GM23338 (cell line): ENCODE measurements at regions not wholly inside any gene's neighbourhood (a gene's known extent, or its start where the extent isn't known, plus 50 kb on each side); places are given as distances from the start of the nearest gene placed in this dataset.

Source experiments
- ATAC-seq: fragments of 200-7000 bp; cut with Tn5 transposase; 3 replicates; pipeline ENCODE4 v1.9.1; 2020
- DNase-seq: peaks from one replicate; pipeline ENCODE4 v3.0.0-alpha.2; 2015; ENCODE audit warnings: low spot score
- H2AFZ ChIP-seq: fragments of 200-600 bp; sonication (generic); 2 replicates; pipeline ENCODE4 v1.8.0; 2016; ENCODE audit warnings: antibody characterized with exemption, mild to moderate bottlenecking, moderate library complexity
- H3F3A ChIP-seq: fragments of 200-600 bp; sonication (generic); replicated peaks from 2 replicates; pipeline ENCODE4 v1.8.0; 2017; ENCODE audit warnings: antibody characterized with exemption, mixed run types, low read depth
- H3K27ac ChIP-seq: fragments of 200-600 bp; sonication (generic); 2 replicates; pipeline ENCODE4 v1.6.1; 2016; ENCODE audit warnings: low read depth
- H3K27me3 ChIP-seq: fragments of 200-600 bp; sonication (generic); 2 replicates; pipeline ENCODE4 v1.8.0; 2016; ENCODE audit warnings: mild to moderate bottlenecking, mixed run types, moderate library complexity; ENCODE audit not compliant: insufficient read depth
- H3K36me3 ChIP-seq: fragments of 200-600 bp; sonication (generic); 2 replicates; pipeline ENCODE4 v1.8.0; 2016; ENCODE audit warnings: mild to moderate bottlenecking; ENCODE audit not compliant: insufficient read depth
- H3K4me1 ChIP-seq: fragments of 200-600 bp; sonication (generic); 2 replicates; pipeline ENCODE4 v1.8.0; 2016; ENCODE audit warnings: mild to moderate bottlenecking, moderate library complexity; ENCODE audit not compliant: insufficient read depth
- H3K4me2 ChIP-seq: fragments of 200-600 bp; sonication (generic); 2 replicates; pipeline ENCODE4 v1.7.1; 2017; ENCODE audit warnings: mixed run types
- H3K4me3 ChIP-seq: fragments of 200-600 bp; sonication (generic); 2 replicates; pipeline ENCODE4 v1.6.1; 2016; ENCODE audit warnings: mixed run types
- H3K79me2 ChIP-seq: fragments of 200-600 bp; sonication (generic); replicated peaks from 2 replicates; pipeline ENCODE4 v1.8.0; 2017; ENCODE audit warnings: mild to moderate bottlenecking; ENCODE audit not compliant: insufficient read depth
- H3K9me2 ChIP-seq: fragments of 200-600 bp; sonication (generic); 2 replicates; pipeline ENCODE4 v1.8.0; 2017; ENCODE audit not compliant: insufficient read depth
- H4K20me1 ChIP-seq: fragments of 200-600 bp; sonication (generic); replicated peaks from 2 replicates; pipeline ENCODE4 v1.8.0; 2017; ENCODE audit warnings: mild to moderate bottlenecking; ENCODE audit not compliant: insufficient read depth
- H3K27ac Mint-ChIP-seq: 2 replicates; pipeline ENCODE4 v1.8.0; 2020; ENCODE audit warnings: inconsistent platforms, mild to moderate bottlenecking, moderate library complexity, mixed read lengths
- H3K27me3 Mint-ChIP-seq: 3 replicates; pipeline ENCODE4 v1.8.0; 2022; ENCODE audit warnings: low read depth, mild to moderate bottlenecking, moderate library complexity, mixed read lengths, inconsistent platforms; ENCODE audit not compliant: insufficient read depth, poor library complexity
- H3K36me3 Mint-ChIP-seq: 3 replicates; pipeline ENCODE4 v1.8.0; 2021; ENCODE audit warnings: low read depth, mild to moderate bottlenecking, inconsistent platforms, moderate library complexity, mixed read lengths
- H3K4me1 Mint-ChIP-seq: 3 replicates; pipeline ENCODE4 v1.8.0; 2020; ENCODE audit warnings: mild to moderate bottlenecking, inconsistent platforms, mixed read lengths
- H3K4me3 Mint-ChIP-seq: 3 replicates; pipeline ENCODE4 v1.8.0; 2021; ENCODE audit warnings: moderate library complexity, mild to moderate bottlenecking, inconsistent platforms, mixed read lengths
- H3K9me3 Mint-ChIP-seq: 3 replicates; pipeline ENCODE4 v1.8.0; 2020; ENCODE audit warnings: moderate library complexity, mild to moderate bottlenecking, inconsistent platforms, mixed read lengths
- CREB1 ChIP-seq: fragments of 250-450 bp; sonication (Bioruptor Pico); IDR thresholded peaks from 2 replicates; pipeline ENCODE4 v1.5.0; 2020; ENCODE audit warnings: low read depth, mild to moderate bottlenecking, moderate library complexity
- EZH2 ChIP-seq: fragments of 200-600 bp; sonication (generic); IDR thresholded peaks from one replicate; pipeline ENCODE4 v1.8.0; 2017; ENCODE audit warnings: antibody characterized with exemption, mild to moderate bottlenecking, low read depth; ENCODE audit not compliant: unreplicated experiment
- EZH2phosphoT487 ChIP-seq: fragments of 200-600 bp; sonication (generic); IDR thresholded peaks from one replicate; pipeline ENCODE4 v1.8.1; 2018; ENCODE audit warnings: antibody characterized with exemption; ENCODE audit not compliant: unreplicated experiment
- JUNB ChIP-seq: IDR thresholded peaks from one replicate; pipeline ENCODE4 v1.6.1; 2016; ENCODE audit warnings: antibody characterized with exemption; ENCODE audit not compliant: unreplicated experiment
- POLR2AphosphoS5 ChIP-seq: IDR thresholded peaks from 2 replicates; pipeline ENCODE4 v1.6.1; 2016; ENCODE audit warnings: antibody characterized with exemption, low read depth
- STAT1 ChIP-seq: IDR thresholded peaks from one replicate; pipeline ENCODE4 v1.6.1; 2016; ENCODE audit warnings: antibody characterized with exemption; ENCODE audit not compliant: unreplicated experiment
- ZNF114 ChIP-seq: fragments of 250-450 bp; sonication (Bioruptor Pico); IDR thresholded peaks from 2 replicates; pipeline ENCODE4 v1.5.0; 2020; ENCODE audit warnings: mild to moderate bottlenecking, moderate library complexity
- ZNF331 ChIP-seq: fragments of 250-450 bp; sonication (Bioruptor Pico); IDR thresholded peaks from 2 replicates; pipeline ENCODE4 v1.5.0; 2020; ENCODE audit warnings: low read depth, mild to moderate bottlenecking, moderate library complexity
- TF ChIP-seq, protein P1 (sequence below): fragments of 250-450 bp; sonication (Bioruptor Pico); IDR thresholded peaks from 2 replicates; pipeline ENCODE4 v1.5.0; 2020; ENCODE audit warnings: mild to moderate bottlenecking, moderate library complexity
- TF ChIP-seq, protein P2 (sequence below): IDR thresholded peaks from one replicate; pipeline ENCODE4 v1.6.1; 2018; ENCODE audit warnings: antibody characterized with exemption; ENCODE audit not compliant: unreplicated experiment
- TF ChIP-seq, protein P3 (sequence below): IDR thresholded peaks from 2 replicates; pipeline ENCODE4 v1.6.1; 2016; ENCODE audit warnings: antibody characterized with exemption

DNA sequence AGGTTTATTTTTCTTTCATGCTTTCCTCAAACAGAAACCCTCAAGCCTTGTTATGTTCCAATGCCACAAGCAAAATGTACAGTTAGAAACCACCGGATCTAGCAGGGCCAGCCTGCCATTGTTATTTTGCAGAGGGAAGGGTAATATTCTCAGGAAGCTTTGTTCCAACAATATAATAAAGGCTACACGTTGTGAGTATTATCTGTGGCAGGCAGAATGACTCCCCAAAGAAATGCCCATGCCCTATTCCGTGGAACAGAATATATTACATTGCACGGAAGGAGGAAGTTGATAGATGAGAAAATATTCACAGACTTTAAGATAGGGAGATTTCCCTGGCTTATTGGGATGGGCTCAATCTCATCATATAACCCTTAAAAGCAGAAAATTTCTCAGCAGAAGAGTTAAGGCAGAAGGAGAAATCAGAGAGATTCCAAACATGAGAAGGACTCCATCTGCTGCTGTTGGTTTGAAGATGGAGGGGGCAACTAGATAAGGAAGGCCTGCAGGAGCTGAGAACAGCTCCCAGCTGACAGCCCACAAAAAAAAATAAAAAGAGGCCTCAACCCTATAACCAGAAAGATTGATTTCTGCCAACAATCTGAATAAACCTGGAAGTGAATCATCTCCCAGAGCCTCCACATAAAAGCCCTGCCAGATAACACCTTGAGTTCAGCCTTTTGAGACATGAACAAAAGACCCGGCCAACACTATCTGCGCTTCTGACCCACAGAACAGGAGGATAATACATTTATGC lies 466.6 kb downstream of the LPIN1 start (continued):
- TF ChIP-seq, protein P1, sequence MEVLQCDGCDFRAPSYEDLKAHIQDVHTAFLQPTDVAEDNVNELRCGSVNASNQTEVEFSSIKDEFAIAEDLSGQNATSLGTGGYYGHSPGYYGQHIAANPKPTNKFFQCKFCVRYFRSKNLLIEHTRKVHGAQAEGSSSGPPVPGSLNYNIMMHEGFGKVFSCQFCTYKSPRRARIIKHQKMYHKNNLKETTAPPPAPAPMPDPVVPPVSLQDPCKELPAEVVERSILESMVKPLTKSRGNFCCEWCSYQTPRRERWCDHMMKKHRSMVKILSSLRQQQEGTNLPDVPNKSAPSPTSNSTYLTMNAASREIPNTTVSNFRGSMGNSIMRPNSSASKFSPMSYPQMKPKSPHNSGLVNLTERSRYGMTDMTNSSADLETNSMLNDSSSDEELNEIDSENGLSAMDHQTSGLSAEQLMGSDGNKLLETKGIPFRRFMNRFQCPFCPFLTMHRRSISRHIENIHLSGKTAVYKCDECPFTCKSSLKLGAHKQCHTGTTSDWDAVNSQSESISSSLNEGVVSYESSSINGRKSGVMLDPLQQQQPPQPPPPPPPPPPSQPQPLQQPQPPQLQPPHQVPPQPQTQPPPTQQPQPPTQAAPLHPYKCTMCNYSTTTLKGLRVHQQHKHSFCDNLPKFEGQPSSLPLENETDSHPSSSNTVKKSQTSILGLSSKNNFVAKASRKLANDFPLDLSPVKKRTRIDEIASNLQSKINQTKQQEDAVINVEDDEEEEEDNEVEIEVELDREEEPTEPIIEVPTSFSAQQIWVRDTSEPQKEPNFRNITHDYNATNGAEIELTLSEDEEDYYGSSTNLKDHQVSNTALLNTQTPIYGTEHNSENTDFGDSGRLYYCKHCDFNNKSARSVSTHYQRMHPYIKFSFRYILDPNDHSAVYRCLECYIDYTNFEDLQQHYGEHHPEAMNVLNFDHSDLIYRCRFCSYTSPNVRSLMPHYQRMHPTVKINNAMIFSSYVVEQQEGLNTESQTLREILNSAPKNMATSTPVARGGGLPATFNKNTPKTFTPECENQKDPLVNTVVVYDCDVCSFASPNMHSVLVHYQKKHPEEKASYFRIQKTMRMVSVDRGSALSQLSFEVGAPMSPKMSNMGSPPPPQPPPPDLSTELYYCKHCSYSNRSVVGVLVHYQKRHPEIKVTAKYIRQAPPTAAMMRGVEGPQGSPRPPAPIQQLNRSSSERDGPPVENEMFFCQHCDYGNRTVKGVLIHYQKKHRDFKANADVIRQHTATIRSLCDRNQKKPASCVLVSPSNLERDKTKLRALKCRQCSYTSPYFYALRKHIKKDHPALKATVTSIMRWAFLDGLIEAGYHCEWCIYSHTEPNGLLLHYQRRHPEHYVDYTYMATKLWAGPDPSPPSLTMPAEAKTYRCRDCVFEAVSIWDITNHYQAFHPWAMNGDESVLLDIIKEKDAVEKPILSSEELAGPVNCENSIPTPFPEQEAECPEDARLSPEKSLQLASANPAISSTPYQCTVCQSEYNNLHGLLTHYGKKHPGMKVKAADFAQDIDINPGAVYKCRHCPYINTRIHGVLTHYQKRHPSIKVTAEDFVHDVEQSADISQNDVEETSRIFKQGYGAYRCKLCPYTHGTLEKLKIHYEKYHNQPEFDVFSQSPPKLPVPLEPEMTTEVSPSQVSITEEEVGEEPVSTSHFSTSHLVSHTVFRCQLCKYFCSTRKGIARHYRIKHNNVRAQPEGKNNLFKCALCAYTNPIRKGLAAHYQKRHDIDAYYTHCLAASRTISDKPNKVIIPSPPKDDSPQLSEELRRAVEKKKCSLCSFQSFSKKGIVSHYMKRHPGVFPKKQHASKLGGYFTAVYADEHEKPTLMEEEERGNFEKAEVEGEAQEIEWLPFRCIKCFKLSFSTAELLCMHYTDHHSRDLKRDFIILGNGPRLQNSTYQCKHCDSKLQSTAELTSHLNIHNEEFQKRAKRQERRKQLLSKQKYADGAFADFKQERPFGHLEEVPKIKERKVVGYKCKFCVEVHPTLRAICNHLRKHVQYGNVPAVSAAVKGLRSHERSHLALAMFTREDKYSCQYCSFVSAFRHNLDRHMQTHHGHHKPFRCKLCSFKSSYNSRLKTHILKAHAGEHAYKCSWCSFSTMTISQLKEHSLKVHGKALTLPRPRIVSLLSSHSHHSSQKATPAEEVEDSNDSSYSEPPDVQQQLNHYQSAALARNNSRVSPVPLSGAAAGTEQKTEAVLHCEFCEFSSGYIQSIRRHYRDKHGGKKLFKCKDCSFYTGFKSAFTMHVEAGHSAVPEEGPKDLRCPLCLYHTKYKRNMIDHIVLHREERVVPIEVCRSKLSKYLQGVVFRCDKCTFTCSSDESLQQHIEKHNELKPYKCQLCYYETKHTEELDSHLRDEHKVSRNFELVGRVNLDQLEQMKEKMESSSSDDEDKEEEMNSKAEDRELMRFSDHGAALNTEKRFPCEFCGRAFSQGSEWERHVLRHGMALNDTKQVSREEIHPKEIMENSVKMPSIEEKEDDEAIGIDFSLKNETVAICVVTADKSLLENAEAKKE (CRISPR knock-in tag), result no peak
- TF ChIP-seq POLR2AphosphoS5, result no peak
- no peak for TF ChIP-seq CREB1 (CRISPR knock-in tag)
- no peak for TF ChIP-seq ZNF114 (CRISPR knock-in tag)
- TF ChIP-seq EZH2, result no peak
- TF ChIP-seq ZNF331 (CRISPR knock-in tag), result no peak
- TF ChIP-seq JUNB, result no peak

DNA sequence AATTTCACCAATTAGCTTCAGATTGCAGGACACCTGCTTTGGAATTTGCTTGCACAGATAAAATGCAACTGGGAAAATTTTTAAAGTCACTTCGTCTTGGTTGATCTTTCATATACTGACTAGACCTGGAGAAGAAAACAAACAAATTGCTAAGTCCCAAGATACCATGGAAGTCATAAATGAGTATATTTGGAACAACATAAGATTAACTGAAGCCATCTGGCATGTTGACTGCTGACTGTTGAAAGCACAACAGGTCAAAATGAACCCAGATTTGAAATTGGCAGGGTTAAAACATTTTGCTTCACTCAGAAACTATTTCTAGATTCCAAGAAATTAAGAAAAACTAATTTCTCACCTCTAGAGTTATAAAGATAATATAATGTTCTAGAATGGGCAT lies 470.7 kb downstream of the LPIN1 start:
- no peaks in the 10 kb centered on the region for H3K9me2 ChIP-seq
- no peaks in the 10 kb centered on the region for H3K27me3 ChIP-seq
- H3K4me1 ChIP-seq, result no peaks in the 10 kb centered on the region
- H3K27ac ChIP-seq, result no peak overlapping the region
- H3K4me2 ChIP-seq, result no peak overlapping the region
- no peaks in the 10 kb centered on the region for H3F3A ChIP-seq
- no peak overlapping the region for H3K4me3 ChIP-seq
- Mint-ChIP-seq H3K9me3 (peaks cover 3% of the 10 kb centered on the region; the same call in 1 of the 3 replicates), H3K27ac (no peak overlapping the region), H3K4me3 (no peak overlapping the region), H3K4me1 (peaks cover 2% of the 10 kb centered on the region; the same call in 1 of the 3 replicates), H3K27me3 (peaks cover 2% of the 10 kb centered on the region), H3K36me3 (peaks cover 6% of the 10 kb centered on the region; the same call in 1 of the 3 replicates)
- ATAC-seq, result no peak
- no peaks in the 10 kb centered on the region for H3K79me2 ChIP-seq
- H4K20me1 ChIP-seq, result no peaks in the 10 kb centered on the region
- H2AFZ ChIP-seq, result no peak overlapping the region
- DNase-seq, result no peak
- H3K36me3 ChIP-seq, result no peaks in the 10 kb centered on the region
- TF ChIP-seq, protein P2, sequence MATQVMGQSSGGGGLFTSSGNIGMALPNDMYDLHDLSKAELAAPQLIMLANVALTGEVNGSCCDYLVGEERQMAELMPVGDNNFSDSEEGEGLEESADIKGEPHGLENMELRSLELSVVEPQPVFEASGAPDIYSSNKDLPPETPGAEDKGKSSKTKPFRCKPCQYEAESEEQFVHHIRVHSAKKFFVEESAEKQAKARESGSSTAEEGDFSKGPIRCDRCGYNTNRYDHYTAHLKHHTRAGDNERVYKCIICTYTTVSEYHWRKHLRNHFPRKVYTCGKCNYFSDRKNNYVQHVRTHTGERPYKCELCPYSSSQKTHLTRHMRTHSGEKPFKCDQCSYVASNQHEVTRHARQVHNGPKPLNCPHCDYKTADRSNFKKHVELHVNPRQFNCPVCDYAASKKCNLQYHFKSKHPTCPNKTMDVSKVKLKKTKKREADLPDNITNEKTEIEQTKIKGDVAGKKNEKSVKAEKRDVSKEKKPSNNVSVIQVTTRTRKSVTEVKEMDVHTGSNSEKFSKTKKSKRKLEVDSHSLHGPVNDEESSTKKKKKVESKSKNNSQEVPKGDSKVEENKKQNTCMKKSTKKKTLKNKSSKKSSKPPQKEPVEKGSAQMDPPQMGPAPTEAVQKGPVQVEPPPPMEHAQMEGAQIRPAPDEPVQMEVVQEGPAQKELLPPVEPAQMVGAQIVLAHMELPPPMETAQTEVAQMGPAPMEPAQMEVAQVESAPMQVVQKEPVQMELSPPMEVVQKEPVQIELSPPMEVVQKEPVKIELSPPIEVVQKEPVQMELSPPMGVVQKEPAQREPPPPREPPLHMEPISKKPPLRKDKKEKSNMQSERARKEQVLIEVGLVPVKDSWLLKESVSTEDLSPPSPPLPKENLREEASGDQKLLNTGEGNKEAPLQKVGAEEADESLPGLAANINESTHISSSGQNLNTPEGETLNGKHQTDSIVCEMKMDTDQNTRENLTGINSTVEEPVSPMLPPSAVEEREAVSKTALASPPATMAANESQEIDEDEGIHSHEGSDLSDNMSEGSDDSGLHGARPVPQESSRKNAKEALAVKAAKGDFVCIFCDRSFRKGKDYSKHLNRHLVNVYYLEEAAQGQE, result no peak
- TF ChIP-seq ZNF114 (CRISPR knock-in tag) (no peak), CREB1 (CRISPR knock-in tag) (no peak), POLR2AphosphoS5 (no peak), EZH2phosphoT487 (no peak), STAT1 (no peak), ZNF331 (CRISPR knock-in tag) (no peak), EZH2 (no peak)
- TF ChIP-seq, protein P3, sequence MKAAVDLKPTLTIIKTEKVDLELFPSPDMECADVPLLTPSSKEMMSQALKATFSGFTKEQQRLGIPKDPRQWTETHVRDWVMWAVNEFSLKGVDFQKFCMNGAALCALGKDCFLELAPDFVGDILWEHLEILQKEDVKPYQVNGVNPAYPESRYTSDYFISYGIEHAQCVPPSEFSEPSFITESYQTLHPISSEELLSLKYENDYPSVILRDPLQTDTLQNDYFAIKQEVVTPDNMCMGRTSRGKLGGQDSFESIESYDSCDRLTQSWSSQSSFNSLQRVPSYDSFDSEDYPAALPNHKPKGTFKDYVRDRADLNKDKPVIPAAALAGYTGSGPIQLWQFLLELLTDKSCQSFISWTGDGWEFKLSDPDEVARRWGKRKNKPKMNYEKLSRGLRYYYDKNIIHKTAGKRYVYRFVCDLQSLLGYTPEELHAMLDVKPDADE, result no peak
